ENCODE measurements at regions not wholly inside any gene's neighbourhood (a gene's known extent, or its start where the extent isn't known, plus 50 kb on each side); places are given as distances from the start of the nearest gene placed in this dataset.

GRCh38 chr6:126939784-126940183 is 178.7 kb upstream of the RSPO3 start:
- POLR2A ChIA-PET: no interaction called here
- Mint-ChIP-seq H3K4me3 (no peak overlapping the region), H3K4me1 (no peaks in the 10 kb centered on the region), H3K27ac (no peak overlapping the region), H3K36me3 (no peaks in the 10 kb centered on the region), H3K9me3 (peaks cover 0 to 3% (median 0%) of the 10 kb centered on the region in 9 donors), H3K27me3 (peaks cover 0 to 9% (median 2%) of the 10 kb centered on the region in 5 donors)
- DNase-seq: no peak
- ATAC-seq: no peak

- Mint-ChIP-seq H3K27me3 (peaks cover 0 to 9% (median 2%) of the 10 kb centered on the region in 5 donors), H3K9me3 (peaks cover 0 to 4% (median 0%) of the 10 kb centered on the region in 9 donors), H3K4me1 (no peaks in the 10 kb centered on the region), H3K27ac (no peak overlapping the region), H3K4me3 (no peak overlapping the region), H3K36me3 (no peaks in the 10 kb centered on the region)
- POLR2A ChIA-PET: no interaction called here
- DNase-seq (no peak), ATAC-seq (no peak)
Observed at GRCh38 chr6:126941751-126942150, 176.7 kb upstream of the RSPO3 start.

- H3K4me3 Mint-ChIP-seq: no peak overlapping the region
- peaks cover 0 to 9% (median 3%) of the 10 kb centered on the region in 5 donors for H3K27me3 Mint-ChIP-seq
- no peak overlapping the region for H3K27ac Mint-ChIP-seq
- POLR2A ChIA-PET: no interaction called here
- no peaks in the 10 kb centered on the region for H3K36me3 Mint-ChIP-seq
- no peak for DNase-seq
- no peak for ATAC-seq
- peaks cover 0 to 3% (median 0%) of the 10 kb centered on the region in 9 donors for H3K9me3 Mint-ChIP-seq
- H3K4me1 Mint-ChIP-seq: no peaks in the 10 kb centered on the region
Observed at GRCh38 chr6:126944512-126944911, 174.0 kb upstream of the RSPO3 start.

GRCh38 chr6:126945150-126945685 is 173.3 kb upstream of the RSPO3 start:
- Mint-ChIP-seq H3K36me3 (no peaks in the 10 kb centered on the region), H3K27ac (no peak overlapping the region), H3K4me3 (no peak overlapping the region), H3K9me3 (peaks cover 0 to 3% (median 0%) of the 10 kb centered on the region in 9 donors), H3K27me3 (peaks cover 0 to 9% (median 3%) of the 10 kb centered on the region in 5 donors), H3K4me1 (no peaks in the 10 kb centered on the region)
- ATAC-seq (no peak), DNase-seq (no peak)
- POLR2A ChIA-PET: no interaction called here

DNA sequence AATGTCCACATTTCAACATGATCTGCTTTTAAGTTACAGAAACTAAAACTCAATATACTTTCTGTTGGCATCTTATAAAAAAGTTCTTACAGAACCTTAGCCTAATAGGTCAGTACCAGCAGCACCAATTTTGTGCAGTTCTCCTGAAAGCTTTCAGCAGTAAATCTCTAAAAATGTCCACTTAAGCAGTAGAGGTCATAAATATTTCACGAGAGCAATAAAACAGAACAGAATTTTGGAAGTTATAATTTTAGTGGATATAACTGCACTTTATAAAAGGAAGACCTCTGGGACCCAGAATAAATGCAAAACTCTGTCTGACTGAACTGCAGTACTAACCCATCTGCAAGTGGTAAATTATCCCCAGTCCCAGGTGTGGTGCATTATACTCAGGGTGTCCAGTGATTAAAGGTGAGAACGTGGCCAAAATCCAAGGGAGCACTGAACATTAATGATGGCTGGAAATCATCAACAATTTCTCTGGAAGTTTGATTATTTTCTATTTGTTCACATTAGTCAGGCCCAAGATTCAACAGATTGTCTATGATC is 172.6 kb upstream of the RSPO3 start:
- Mint-ChIP-seq H3K36me3 (no peaks in the 10 kb centered on the region), H3K4me3 (no peak overlapping the region), H3K9me3 (peaks cover 0 to 3% (median 0%) of the 10 kb centered on the region in 9 donors), H3K27me3 (peaks cover 0 to 9% (median 3%) of the 10 kb centered on the region in 5 donors), H3K4me1 (no peaks in the 10 kb centered on the region), H3K27ac (no peak overlapping the region)
- DNase-seq (no peak), ATAC-seq (no peak)
- POLR2A ChIA-PET: no interaction called here

DNA sequence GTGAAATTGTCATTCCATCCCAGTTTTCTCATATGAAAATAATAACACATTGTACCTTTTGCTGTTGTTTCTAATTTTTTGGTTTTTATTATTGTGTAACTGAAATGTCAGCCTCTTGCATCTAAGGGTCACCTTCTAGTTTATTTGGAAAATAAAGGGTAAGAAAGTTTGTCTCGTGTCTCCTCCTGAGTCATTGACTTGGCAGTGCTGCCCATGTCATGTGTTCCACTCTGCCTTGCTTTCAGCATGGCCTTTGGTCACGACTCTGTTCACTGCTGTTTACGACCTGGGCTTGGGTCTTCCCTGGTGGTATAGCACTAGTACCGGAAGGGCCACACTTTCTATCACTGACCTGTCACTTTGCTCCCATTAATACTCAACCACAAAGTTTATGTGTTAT is 171.4 kb upstream of the RSPO3 start:
- POLR2A ChIA-PET: no interaction called here
- H3K9me3 Mint-ChIP-seq: peaks cover 0 to 3% (median 0%) of the 10 kb centered on the region in 9 donors
- H3K27me3 Mint-ChIP-seq: peaks cover 0 to 9% (median 3%) of the 10 kb centered on the region in 5 donors
- no peaks in the 10 kb centered on the region for H3K4me1 Mint-ChIP-seq
- DNase-seq: no peak
- H3K4me3 Mint-ChIP-seq: no peak overlapping the region
- no peak overlapping the region for H3K27ac Mint-ChIP-seq
- no peak for ATAC-seq
- no peaks in the 10 kb centered on the region for H3K36me3 Mint-ChIP-seq

DNA sequence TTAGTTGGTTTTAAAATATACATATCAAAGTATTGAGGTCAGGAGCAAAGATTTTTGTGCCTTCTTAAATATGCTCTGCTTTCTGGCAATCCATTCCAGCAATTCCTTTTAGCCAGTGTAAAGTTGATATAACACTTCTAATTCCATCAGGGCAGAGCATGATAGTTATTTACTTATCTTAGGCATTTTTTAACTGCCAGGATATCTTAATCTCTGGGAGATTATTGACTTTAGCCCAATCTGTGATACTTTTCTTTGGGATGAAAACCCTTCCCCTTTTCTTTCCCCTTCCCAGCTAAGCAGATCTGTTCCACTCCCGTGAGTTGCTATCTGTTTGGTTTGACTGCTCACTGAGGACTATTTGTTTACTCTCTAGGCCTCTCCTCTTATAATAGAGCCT is 168.7 kb upstream of the RSPO3 start:
- H3K4me3 Mint-ChIP-seq: no peak overlapping the region
- H3K9me3 Mint-ChIP-seq: peaks cover 0 to 1% (median 0%) of the 10 kb centered on the region in 9 donors
- H3K4me1 Mint-ChIP-seq: no peaks in the 10 kb centered on the region
- no peak overlapping the region for H3K27ac Mint-ChIP-seq
- POLR2A ChIA-PET: no interaction called here
- no peak for ATAC-seq
- H3K27me3 Mint-ChIP-seq: peaks cover 0 to 7% (median 0%) of the 10 kb centered on the region in 5 donors
- H3K36me3 Mint-ChIP-seq: no peaks in the 10 kb centered on the region
- no peak for DNase-seq

GRCh38 chr6:126955621-126956020 is 162.8 kb upstream of the RSPO3 start:
- H3K4me3 Mint-ChIP-seq: no peak overlapping the region
- no peak overlapping the region for H3K27ac Mint-ChIP-seq
- ATAC-seq (no peak), DNase-seq (no peak)
- H3K27me3 Mint-ChIP-seq: peaks cover 0 to 11% (median 0%) of the 10 kb centered on the region in 5 donors
- H3K9me3 Mint-ChIP-seq: peaks cover 0 to 3% (median 0%) of the 10 kb centered on the region in 9 donors
- POLR2A ChIA-PET: no interaction called here
- H3K36me3 Mint-ChIP-seq: no peaks in the 10 kb centered on the region
- H3K4me1 Mint-ChIP-seq: no peaks in the 10 kb centered on the region

DNA sequence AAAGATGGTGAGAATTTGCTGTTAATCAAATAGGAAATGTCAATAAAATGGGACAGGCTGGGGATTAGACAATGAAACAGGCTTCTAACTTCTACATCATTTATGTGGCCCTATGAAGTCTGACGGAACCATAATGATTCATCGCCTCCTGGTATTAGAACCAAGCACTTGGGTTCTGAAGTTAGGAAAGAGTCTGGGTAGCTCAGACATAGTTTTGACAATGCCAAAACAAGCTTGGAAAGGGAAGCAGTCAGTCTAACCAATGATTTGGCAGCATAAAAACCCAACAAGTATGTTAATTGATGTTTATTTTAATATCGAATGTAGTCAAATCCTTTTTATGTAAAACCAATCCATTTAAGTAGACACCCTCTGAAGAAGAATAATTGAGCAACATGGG is 160.8 kb upstream of the RSPO3 start:
- Mint-ChIP-seq H3K4me3 (no peak overlapping the region), H3K36me3 (no peaks in the 10 kb centered on the region), H3K9me3 (peaks cover 0 to 3% (median 0%) of the 10 kb centered on the region in 9 donors), H3K27ac (no peak overlapping the region), H3K27me3 (peaks cover 0 to 8% (median 0%) of the 10 kb centered on the region in 5 donors), H3K4me1 (no peaks in the 10 kb centered on the region)
- DNase-seq: no peak
- ATAC-seq: no peak
- POLR2A ChIA-PET: no interaction called here

- ATAC-seq (no peak), DNase-seq (no peak)
- no peaks in the 10 kb centered on the region for H3K4me1 Mint-ChIP-seq
- POLR2A ChIA-PET: no interaction called here
- peaks cover 0 to 3% (median 0%) of the 10 kb centered on the region in 9 donors for H3K9me3 Mint-ChIP-seq
- H3K27me3 Mint-ChIP-seq: peaks cover 0 to 7% (median 0%) of the 10 kb centered on the region in 5 donors
- H3K4me3 Mint-ChIP-seq: no peak overlapping the region
- H3K36me3 Mint-ChIP-seq: no peaks in the 10 kb centered on the region
- H3K27ac Mint-ChIP-seq: no peak overlapping the region
Observed at GRCh38 chr6:126959765-126960164, 158.7 kb upstream of the RSPO3 start.

- Mint-ChIP-seq H3K36me3 (no peaks in the 10 kb centered on the region), H3K9me3 (peaks cover 0 to 4% (median 0%) of the 10 kb centered on the region in 9 donors), H3K27ac (no peak overlapping the region), H3K27me3 (peaks cover 0 to 7% (median 0%) of the 10 kb centered on the region in 5 donors), H3K4me3 (no peak overlapping the region), H3K4me1 (no peaks in the 10 kb centered on the region)
- POLR2A ChIA-PET: no interaction called here
- DNase-seq (no peak), ATAC-seq (no peak)
Observed at GRCh38 chr6:126963077-126963809, 155.2 kb upstream of the RSPO3 start.

GRCh38 chr6:126967296-126968005 is 151.0 kb upstream of the RSPO3 start:
- H3K9me3 Mint-ChIP-seq: peaks cover 0 to 4% (median 0%) of the 10 kb centered on the region in 9 donors

GRCh38 chr6:126976253-126976797 is 142.1 kb upstream of the RSPO3 start:
- H3K27ac Mint-ChIP-seq: no peak overlapping the region
- H3K4me1 Mint-ChIP-seq: no peaks in the 10 kb centered on the region
- H3K4me3 Mint-ChIP-seq: no peak overlapping the region
- ATAC-seq: no peak
- DNase-seq: no peak
- H3K9me3 Mint-ChIP-seq: peaks cover 0 to 5% (median 0%) of the 10 kb centered on the region in 9 donors
- peaks cover 0 to 4% (median 0%) of the 10 kb centered on the region in 5 donors for H3K27me3 Mint-ChIP-seq
- peaks cover 0 to 5% (median 0%) of the 10 kb centered on the region in 3 donors for H3K36me3 Mint-ChIP-seq
- POLR2A ChIA-PET: no interaction called here

More at GRCh38 chr6:126967296-126968005, 151.0 kb upstream of the RSPO3 start:
- Mint-ChIP-seq H3K27me3 (peaks cover 0 to 2% (median 0%) of the 10 kb centered on the region in 5 donors), H3K27ac (no peak overlapping the region), H3K4me1 (no peaks in the 10 kb centered on the region), H3K4me3 (no peak overlapping the region), H3K36me3 (no peaks in the 10 kb centered on the region)
- DNase-seq: no peak
- POLR2A ChIA-PET: no interaction called here
- no peak for ATAC-seq

Measured in naive thymus-derived CD8-positive, alpha-beta T cell (primary cell).